ENCODE measurements at regions not wholly inside any gene's neighbourhood (a gene's known extent, or its start where the extent isn't known, plus 50 kb on each side); places are given as distances from the start of the nearest gene placed in this dataset.

- RAD21 ChIA-PET (ENCODE audit: unreplicated experiment) = no interaction called here
- H3K27ac ChIP-seq (ENCODE audit: control insufficient read depth, insufficient read depth) = no peak overlapping the region
- H3K27me3 ChIP-seq (replicated peaks in 1 of 2; ENCODE audit: control insufficient read depth in 2 of 2, insufficient read depth in 2 of 2, low read length in 1 of 2) = no peaks in the 10 kb centered on the region
- H3K79me2 ChIP-seq (ENCODE audit: control insufficient read depth, insufficient read depth, low read length) = no peaks in the 10 kb centered on the region
- H3K4me2 ChIP-seq (ENCODE audit: control insufficient read depth, insufficient read depth) = no peak overlapping the region
- H3K4me1 ChIP-seq (ENCODE audit: control insufficient read depth, insufficient read depth, low read length) = no peaks in the 10 kb centered on the region
- H3K36me3 ChIP-seq (ENCODE audit: control insufficient read depth in 2 of 2, insufficient read depth in 2 of 2, low read length in 1 of 2) = no peaks in the 10 kb centered on the region
- POLR2A ChIA-PET = no interaction called here
- no peaks in the 10 kb centered on the region for H3K9me3 ChIP-seq (replicated peaks; ENCODE audit: control insufficient read depth, insufficient read depth, low read length)
- CTCF ChIA-PET = no interaction called here
- 7% methylated on average over 3 of the region's 3 CpGs for WGBS (ENCODE audit: insufficient coverage, insufficient replicate concordance, low lambda C conversion rate, missing lambda C conversion rate)
- FAIRE-seq (no peak), ATAC-seq (no peak), DNase-seq (ENCODE audit: low read depth, low spot score) (no peak)
- H3K9ac ChIP-seq (ENCODE audit: control insufficient read depth, insufficient read depth, low read length) = no peak overlapping the region
- no peak overlapping the region for H2AFZ ChIP-seq (ENCODE audit: control insufficient read depth, low read depth, low read length)
- in situ Hi-C loops (cut with MboI) = no loop called here
- H3K4me3 ChIP-seq = no peak overlapping the region
- H4K20me1 ChIP-seq (ENCODE audit: control insufficient read depth, insufficient read depth) = no peaks in the 10 kb centered on the region
- no peak for TF ChIP-seq POLR2A (IDR thresholded peaks at IDR 0.05; ENCODE audit: low read depth, low read length)
- TF ChIP-seq ZNF592 (IDR thresholded peaks at IDR 0.05) = no peak
- TF ChIP-seq STAT3 (IDR thresholded peaks at IDR 0.05; ENCODE audit: low read depth, low read length) = no peak
- TF ChIP-seq SUPT20H (IDR thresholded peaks at IDR 0.05; ENCODE audit: borderline replicate concordance, control insufficient read depth, low read depth, low read length) = no peak
- TF ChIP-seq NR2C1 (IDR thresholded peaks at IDR 0.05) = no peak
- no peak for TF ChIP-seq CEBPZ (IDR thresholded peaks at IDR 0.05; ENCODE audit: low read depth, low read length)
- no peak for TF ChIP-seq SMARCA5 (IDR thresholded peaks at IDR 0.05)
- TF ChIP-seq E2F8 (IDR thresholded peaks at IDR 0.05; ENCODE audit: low read depth, partially characterized antibody) = no peak
- TF ChIP-seq JUNB (IDR thresholded peaks at IDR 0.05) = no peak
- TF ChIP-seq DPF2 (IDR thresholded peaks at IDR 0.05) = no peak
- TF ChIP-seq POLR2AphosphoS5 (IDR thresholded peaks at IDR 0.05; ENCODE audit: low read length) = no peak
- no peak for TF ChIP-seq ATF2 (IDR thresholded peaks at IDR 0.05; ENCODE audit: low read length)
- no TSS peak for BruUV-seq (replicated peaks)
- intact Hi-C loops (cut with micrococcal nuclease; ENCODE audit: unreplicated experiment) = no loop called here
- SMC1A ChIA-PET (ENCODE audit: uncharacterized antibody, unreplicated experiment) = no interaction called here
These were observed 182.8 kb downstream of the SH2D4B start for GRCh38 chr10:80720549-80720948.
